CD4-positive, alpha-beta memory T cell (primary cell): ENCODE measurements at regions not wholly inside any gene's neighbourhood (a gene's known extent, or its start where the extent isn't known, plus 50 kb on each side); places are given as distances from the start of the nearest gene placed in this dataset.

Source experiments
- CTCF ChIA-PET: fragments of 350-600 bp; sonication (Branson Sonifier 250); formaldehyde crosslinking; loops from one replicate; lab custom pipeline; 2021; ENCODE audit warnings: inconsistent platforms; ENCODE audit not compliant: partially characterized antibody; lab: Charles Lee
- POLR2A ChIA-PET: fragments of 350-600 bp; sonication (Branson Sonifier 250); formaldehyde crosslinking; loops from one replicate; lab custom pipeline; 2021; ENCODE audit not compliant: partially characterized antibody; lab: Charles Lee
- DNase-seq, 5 donors: peaks; one replicate each; pipeline versions ENCODE4 v3.0.0 to v3.0.0-alpha.2; 2020 to 2022; ENCODE audit warnings: mixed read lengths in 1 of 5
- H3K27ac ChIP-seq: one replicate; pipeline ENCODE4 v1.7.0; 2013; ENCODE audit warnings: low read depth, low read length
- H3K27me3 ChIP-seq: 2 replicates; pipeline ENCODE4 v1.7.0; 2013; ENCODE audit warnings: mild to moderate bottlenecking, low read length, moderate library complexity; ENCODE audit not compliant: insufficient read depth
- H3K36me3 ChIP-seq: 2 replicates; pipeline ENCODE4 v1.7.0; 2013; ENCODE audit warnings: mild to moderate bottlenecking, low read length, moderate library complexity; ENCODE audit not compliant: insufficient read depth
- H3K4me1 ChIP-seq: 2 replicates; pipeline ENCODE4 v1.7.0; 2013; ENCODE audit warnings: mild to moderate bottlenecking, low read length, moderate library complexity; ENCODE audit not compliant: insufficient read depth
- H3K4me3 ChIP-seq, 2 donors: one replicate each; pipeline ENCODE4 v1.7.0; 2013; ENCODE audit warnings: low read length in 2 of 2, mild to moderate bottlenecking in 1 of 2
- H3K9me3 ChIP-seq, 2 donors: one replicate each; pipeline ENCODE4 v1.7.0; 2013; ENCODE audit warnings: low read length in 2 of 2, control low read depth in 1 of 2; ENCODE audit not compliant: control insufficient read depth in 1 of 2
- H3K27ac Mint-ChIP-seq, 7 donors: one replicate each; pipeline ENCODE4 v1.8.0; 2020 to 2021; ENCODE audit warnings: mixed read lengths in 7 of 7, mild to moderate bottlenecking in 6 of 7, inconsistent platforms in 3 of 7, moderate library complexity in 3 of 7
- H3K27me3 Mint-ChIP-seq, 2 donors: one replicate each; pipeline ENCODE4 v1.8.0; 2020 to 2021; ENCODE audit warnings: mixed read lengths in 2 of 2
- H3K36me3 Mint-ChIP-seq, 2 donors: one replicate each; pipeline ENCODE4 v1.8.0; 2020 to 2021; ENCODE audit warnings: mixed read lengths in 2 of 2, inconsistent platforms in 1 of 2, mild to moderate bottlenecking in 1 of 2
- H3K4me1 Mint-ChIP-seq, 4 donors: one replicate each; pipeline ENCODE4 v1.8.0; 2020 to 2021; ENCODE audit warnings: mixed read lengths in 4 of 4, mild to moderate bottlenecking in 1 of 4
- H3K4me3 Mint-ChIP-seq, 8 donors: one replicate each; pipeline ENCODE4 v1.8.0; 2020 to 2021; ENCODE audit warnings: mixed read lengths in 8 of 8, mild to moderate bottlenecking in 7 of 8, moderate library complexity in 6 of 8, inconsistent platforms in 3 of 8
- H3K9me3 Mint-ChIP-seq, 8 donors: one replicate each; pipeline ENCODE4 v1.8.0; 2020 to 2021; ENCODE audit warnings: mixed read lengths in 8 of 8, mild to moderate bottlenecking in 5 of 8, inconsistent platforms in 3 of 8, moderate library complexity in 1 of 8
- intact Hi-C: fragments of 100-400 bp; cut with micrococcal nuclease; formaldehyde crosslinking; loops from one replicate; pipeline ENCODE4 v1.15.1; 2023

- H3K36me3 Mint-ChIP-seq, result no peaks in the 10 kb centered on the region
- Histone ChIP-seq H3K4me1 (no peaks in the 10 kb centered on the region), H3K27me3 (no peaks in the 10 kb centered on the region), H3K4me3 (no peak overlapping the region), H3K36me3 (no peaks in the 10 kb centered on the region), H3K9me3 (no peaks in the 10 kb centered on the region), H3K27ac (no peak overlapping the region)
- peaks cover 0 to 9% (median 1%) of the 10 kb centered on the region in 8 donors for H3K9me3 Mint-ChIP-seq
- no peak for DNase-seq
- H3K27me3 Mint-ChIP-seq, result no peaks in the 10 kb centered on the region
- no peaks in the 10 kb centered on the region for H3K4me1 Mint-ChIP-seq
- ChIA-PET CTCF (no interaction called here), POLR2A (no interaction called here)
- H3K4me3 Mint-ChIP-seq, result no peak overlapping the region
- intact Hi-C loops, result no loop called here
- H3K27ac Mint-ChIP-seq, result no peak overlapping the region
Measured at GRCh38 chr2:49251251-49251650, 96.9 kb upstream of the FSHR start.

- no peak overlapping the region for H3K4me3 Mint-ChIP-seq
Measured at GRCh38 chr2:49248506-49248905, 94.2 kb upstream of the FSHR start.

GRCh38 chr2:49241991-49242390 lies 87.7 kb upstream of the FSHR start:
- Histone ChIP-seq H3K27me3 (no peaks in the 10 kb centered on the region), H3K27ac (no peak overlapping the region), H3K4me3 (no peak overlapping the region), H3K9me3 (no peaks in the 10 kb centered on the region), H3K36me3 (no peaks in the 10 kb centered on the region), H3K4me1 (no peaks in the 10 kb centered on the region)
- H3K4me1 Mint-ChIP-seq, result no peaks in the 10 kb centered on the region
- intact Hi-C loops, result no loop called here
- ChIA-PET POLR2A (no interaction called here), CTCF (no interaction called here)
- no peak overlapping the region for H3K27ac Mint-ChIP-seq
- H3K36me3 Mint-ChIP-seq, result no peaks in the 10 kb centered on the region
- no peak overlapping the region for H3K4me3 Mint-ChIP-seq
- H3K27me3 Mint-ChIP-seq, result no peaks in the 10 kb centered on the region
- H3K9me3 Mint-ChIP-seq, result peaks cover 0 to 19% (median 10%) of the 10 kb centered on the region in 8 donors
- DNase-seq, result no peak

More at GRCh38 chr2:49248506-49248905, 94.2 kb upstream of the FSHR start:
- Mint-ChIP-seq H3K27me3 (no peaks in the 10 kb centered on the region), H3K27ac (no peak overlapping the region), H3K36me3 (no peaks in the 10 kb centered on the region), H3K9me3 (peaks cover 0 to 16% (median 4%) of the 10 kb centered on the region in 8 donors), H3K4me1 (no peaks in the 10 kb centered on the region)
- no peak for DNase-seq
- Histone ChIP-seq H3K27ac (no peak overlapping the region), H3K4me3 (no peak overlapping the region), H3K4me1 (no peaks in the 10 kb centered on the region), H3K9me3 (no peaks in the 10 kb centered on the region), H3K27me3 (no peaks in the 10 kb centered on the region), H3K36me3 (no peaks in the 10 kb centered on the region)
- CTCF ChIA-PET, result no interaction called here
- POLR2A ChIA-PET, result no interaction called here
- intact Hi-C loops, result no loop called here

GRCh38 chr2:49241501-49241900 lies 87.2 kb upstream of the FSHR start:
- Mint-ChIP-seq H3K36me3 (no peaks in the 10 kb centered on the region), H3K9me3 (peaks cover 0 to 16% (median 10%) of the 10 kb centered on the region in 8 donors), H3K4me1 (no peaks in the 10 kb centered on the region), H3K4me3 (no peak overlapping the region), H3K27ac (no peak overlapping the region), H3K27me3 (no peaks in the 10 kb centered on the region)
- Histone ChIP-seq H3K4me3 (no peak overlapping the region), H3K27ac (no peak overlapping the region), H3K9me3 (no peaks in the 10 kb centered on the region), H3K27me3 (no peaks in the 10 kb centered on the region), H3K4me1 (no peaks in the 10 kb centered on the region), H3K36me3 (no peaks in the 10 kb centered on the region)
- DNase-seq, result no peak
- ChIA-PET POLR2A (no interaction called here), CTCF (no interaction called here)
- intact Hi-C loops, result no loop called here

- ChIA-PET POLR2A (no interaction called here), CTCF (no interaction called here)
- intact Hi-C loops, result no loop called here
- no peaks in the 10 kb centered on the region for H3K9me3 ChIP-seq
- H3K4me1 ChIP-seq, result no peaks in the 10 kb centered on the region
- Mint-ChIP-seq H3K27me3 (no peaks in the 10 kb centered on the region), H3K4me1 (no peaks in the 10 kb centered on the region), H3K9me3 (peaks cover 3 to 12% (median 7%) of the 10 kb centered on the region in 8 donors), H3K27ac (no peak overlapping the region), H3K4me3 (no peak overlapping the region), H3K36me3 (no peaks in the 10 kb centered on the region)
- no peak for DNase-seq
- no peaks in the 10 kb centered on the region for H3K27me3 ChIP-seq
- H3K27ac ChIP-seq, result no peak overlapping the region
- H3K36me3 ChIP-seq, result no peaks in the 10 kb centered on the region
- no peak overlapping the region for H3K4me3 ChIP-seq
Measured at GRCh38 chr2:49240608-49241007, 86.3 kb upstream of the FSHR start.

GRCh38 chr2:49238604-49238960 lies 84.3 kb upstream of the FSHR start:
- Mint-ChIP-seq H3K36me3 (no peaks in the 10 kb centered on the region), H3K9me3 (peaks cover 0 to 11% (median 6%) of the 10 kb centered on the region in 8 donors), H3K27ac (no peak overlapping the region), H3K4me1 (no peaks in the 10 kb centered on the region), H3K27me3 (no peaks in the 10 kb centered on the region), H3K4me3 (no peak overlapping the region)
- intact Hi-C loops, result no loop called here
- Histone ChIP-seq H3K36me3 (no peaks in the 10 kb centered on the region), H3K27ac (no peak overlapping the region), H3K4me3 (no peak overlapping the region), H3K4me1 (no peaks in the 10 kb centered on the region), H3K27me3 (no peaks in the 10 kb centered on the region), H3K9me3 (no peaks in the 10 kb centered on the region)
- CTCF ChIA-PET, result no interaction called here
- POLR2A ChIA-PET, result no interaction called here
- DNase-seq, result no peak

- Histone ChIP-seq H3K27me3 (no peaks in the 10 kb centered on the region), H3K27ac (no peak overlapping the region), H3K4me1 (no peaks in the 10 kb centered on the region), H3K4me3 (no peak overlapping the region), H3K36me3 (no peaks in the 10 kb centered on the region), H3K9me3 (no peaks in the 10 kb centered on the region)
- intact Hi-C loops, result no loop called here
- no peak overlapping the region for H3K27ac Mint-ChIP-seq
- no peaks in the 10 kb centered on the region for H3K4me1 Mint-ChIP-seq
- ChIA-PET CTCF (no interaction called here), POLR2A (no interaction called here)
- H3K36me3 Mint-ChIP-seq, result no peaks in the 10 kb centered on the region
- H3K9me3 Mint-ChIP-seq, result peaks cover 0 to 11% (median 4%) of the 10 kb centered on the region in 8 donors
- H3K27me3 Mint-ChIP-seq, result no peaks in the 10 kb centered on the region
- no peak overlapping the region for H3K4me3 Mint-ChIP-seq
- DNase-seq, result no peak
Measured at GRCh38 chr2:49237867-49238603, 83.7 kb upstream of the FSHR start.
